ENCODE measurements at regions not wholly inside any gene's neighbourhood (a gene's known extent, or its start where the extent isn't known, plus 50 kb on each side); places are given as distances from the start of the nearest gene placed in this dataset.

- no peak for TF ChIP-seq ZNF530 (tag by site-specific recombination; IDR thresholded peaks at IDR 0.05; ENCODE audit: low read depth)
- TF ChIP-seq ZNF426 (tag by site-specific recombination; IDR thresholded peaks at IDR 0.05), result no peak
- no peak for TF ChIP-seq GFI1B (tag by site-specific recombination; IDR thresholded peaks at IDR 0.05)
- no peak for TF ChIP-seq ZNF561 (tag by site-specific recombination; IDR thresholded peaks at IDR 0.05; ENCODE audit: borderline replicate concordance)
- no peak for TF ChIP-seq ZNF146 (tag by site-specific recombination; IDR thresholded peaks at IDR 0.05)
- TF ChIP-seq OSR2 (tag by site-specific recombination; IDR thresholded peaks at IDR 0.05), result no peak
- no peak for TF ChIP-seq KLF7 (tag by site-specific recombination; IDR thresholded peaks at IDR 0.05; ENCODE audit: borderline replicate concordance)
- TF ChIP-seq MEIS1 (CRISPR knock-in tag; IDR thresholded peaks at IDR 0.05; ENCODE audit: borderline replicate concordance), result no peak
- no peak for TF ChIP-seq ZNF10 (tag by site-specific recombination; IDR thresholded peaks at IDR 0.05)
- no peak for TF ChIP-seq ZNF184 (tag by site-specific recombination; IDR thresholded peaks at IDR 0.05)
- TF ChIP-seq, protein P1, sequence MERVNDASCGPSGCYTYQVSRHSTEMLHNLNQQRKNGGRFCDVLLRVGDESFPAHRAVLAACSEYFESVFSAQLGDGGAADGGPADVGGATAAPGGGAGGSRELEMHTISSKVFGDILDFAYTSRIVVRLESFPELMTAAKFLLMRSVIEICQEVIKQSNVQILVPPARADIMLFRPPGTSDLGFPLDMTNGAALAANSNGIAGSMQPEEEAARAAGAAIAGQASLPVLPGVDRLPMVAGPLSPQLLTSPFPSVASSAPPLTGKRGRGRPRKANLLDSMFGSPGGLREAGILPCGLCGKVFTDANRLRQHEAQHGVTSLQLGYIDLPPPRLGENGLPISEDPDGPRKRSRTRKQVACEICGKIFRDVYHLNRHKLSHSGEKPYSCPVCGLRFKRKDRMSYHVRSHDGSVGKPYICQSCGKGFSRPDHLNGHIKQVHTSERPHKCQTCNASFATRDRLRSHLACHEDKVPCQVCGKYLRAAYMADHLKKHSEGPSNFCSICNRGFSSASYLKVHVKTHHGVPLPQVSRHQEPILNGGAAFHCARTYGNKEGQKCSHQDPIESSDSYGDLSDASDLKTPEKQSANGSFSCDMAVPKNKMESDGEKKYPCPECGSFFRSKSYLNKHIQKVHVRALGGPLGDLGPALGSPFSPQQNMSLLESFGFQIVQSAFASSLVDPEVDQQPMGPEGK (tag by site-specific recombination; IDR thresholded peaks at IDR 0.05), result no peak
- TF ChIP-seq, protein P2, sequence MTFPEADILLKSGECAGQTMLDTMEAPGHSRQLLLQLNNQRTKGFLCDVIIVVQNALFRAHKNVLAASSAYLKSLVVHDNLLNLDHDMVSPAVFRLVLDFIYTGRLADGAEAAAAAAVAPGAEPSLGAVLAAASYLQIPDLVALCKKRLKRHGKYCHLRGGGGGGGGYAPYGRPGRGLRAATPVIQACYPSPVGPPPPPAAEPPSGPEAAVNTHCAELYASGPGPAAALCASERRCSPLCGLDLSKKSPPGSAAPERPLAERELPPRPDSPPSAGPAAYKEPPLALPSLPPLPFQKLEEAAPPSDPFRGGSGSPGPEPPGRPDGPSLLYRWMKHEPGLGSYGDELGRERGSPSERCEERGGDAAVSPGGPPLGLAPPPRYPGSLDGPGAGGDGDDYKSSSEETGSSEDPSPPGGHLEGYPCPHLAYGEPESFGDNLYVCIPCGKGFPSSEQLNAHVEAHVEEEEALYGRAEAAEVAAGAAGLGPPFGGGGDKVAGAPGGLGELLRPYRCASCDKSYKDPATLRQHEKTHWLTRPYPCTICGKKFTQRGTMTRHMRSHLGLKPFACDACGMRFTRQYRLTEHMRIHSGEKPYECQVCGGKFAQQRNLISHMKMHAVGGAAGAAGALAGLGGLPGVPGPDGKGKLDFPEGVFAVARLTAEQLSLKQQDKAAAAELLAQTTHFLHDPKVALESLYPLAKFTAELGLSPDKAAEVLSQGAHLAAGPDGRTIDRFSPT (tag by site-specific recombination; IDR thresholded peaks at IDR 0.05), result no peak
- no peak for TF ChIP-seq ZNF777 (tag by site-specific recombination; IDR thresholded peaks at IDR 0.05; ENCODE audit: borderline replicate concordance)
- no peak for TF ChIP-seq ZNF658 (tag by site-specific recombination; IDR thresholded peaks at IDR 0.05)
- TF ChIP-seq, protein P3, sequence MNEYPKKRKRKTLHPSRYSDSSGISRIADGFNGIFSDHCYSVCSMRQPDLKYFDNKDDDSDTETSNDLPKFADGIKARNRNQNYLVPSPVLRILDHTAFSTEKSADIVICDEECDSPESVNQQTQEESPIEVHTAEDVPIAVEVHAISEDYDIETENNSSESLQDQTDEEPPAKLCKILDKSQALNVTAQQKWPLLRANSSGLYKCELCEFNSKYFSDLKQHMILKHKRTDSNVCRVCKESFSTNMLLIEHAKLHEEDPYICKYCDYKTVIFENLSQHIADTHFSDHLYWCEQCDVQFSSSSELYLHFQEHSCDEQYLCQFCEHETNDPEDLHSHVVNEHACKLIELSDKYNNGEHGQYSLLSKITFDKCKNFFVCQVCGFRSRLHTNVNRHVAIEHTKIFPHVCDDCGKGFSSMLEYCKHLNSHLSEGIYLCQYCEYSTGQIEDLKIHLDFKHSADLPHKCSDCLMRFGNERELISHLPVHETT (tag by site-specific recombination; IDR thresholded peaks at IDR 0.05), result no peak
- TF ChIP-seq ZNF202 (tag by site-specific recombination; IDR thresholded peaks at IDR 0.05; ENCODE audit: borderline replicate concordance), result no peak
- ChIA-PET POLR2A (no interaction called here), CTCF (no interaction called here)
Observed at GRCh38 chr4:189377569-189377968, 563.1 kb upstream of the FRG1 start.

DNA sequence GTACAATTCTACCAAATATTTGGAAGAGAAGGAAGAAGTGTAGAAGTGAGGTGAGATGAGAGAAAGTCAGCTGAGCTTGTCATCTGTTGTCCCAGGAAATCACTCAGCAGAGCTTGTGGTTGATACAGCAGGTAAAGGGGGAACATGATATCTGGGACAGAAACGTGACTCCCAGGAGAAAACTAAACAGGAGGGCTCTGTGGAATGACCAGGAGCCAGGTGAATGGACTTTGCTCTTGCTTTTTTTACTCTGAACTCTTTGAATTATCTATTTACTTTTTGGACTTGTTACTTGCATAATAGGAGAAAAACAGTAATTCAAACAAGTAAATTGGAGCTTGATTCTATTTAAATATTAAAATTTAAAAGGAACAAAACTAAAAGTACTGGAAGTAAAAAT, 555.6 kb upstream of the FRG1 start:
- ChIA-PET CTCF (no interaction called here), POLR2A (no interaction called here)
- H3K4me1 ChIP-seq (ENCODE audit: control insufficient read depth, insufficient read depth, low read length), result no peaks in the 10 kb centered on the region
- H3K36me3 ChIP-seq (ENCODE audit: control insufficient read depth in 2 of 2, insufficient read depth in 1 of 2, low read length in 2 of 2), result no peaks in the 10 kb centered on the region
- H3K9me3 ChIP-seq (ENCODE audit: control insufficient read depth, insufficient read depth, low read depth, low read length), result no peaks in the 10 kb centered on the region
- H3K4me3 ChIP-seq (ENCODE audit: low read depth, low read length), result no peak overlapping the region
- H3K27ac ChIP-seq (ENCODE audit: extremely low read depth, low read depth, low read length), result no peak overlapping the region
- TF ChIP-seq, protein P4, sequence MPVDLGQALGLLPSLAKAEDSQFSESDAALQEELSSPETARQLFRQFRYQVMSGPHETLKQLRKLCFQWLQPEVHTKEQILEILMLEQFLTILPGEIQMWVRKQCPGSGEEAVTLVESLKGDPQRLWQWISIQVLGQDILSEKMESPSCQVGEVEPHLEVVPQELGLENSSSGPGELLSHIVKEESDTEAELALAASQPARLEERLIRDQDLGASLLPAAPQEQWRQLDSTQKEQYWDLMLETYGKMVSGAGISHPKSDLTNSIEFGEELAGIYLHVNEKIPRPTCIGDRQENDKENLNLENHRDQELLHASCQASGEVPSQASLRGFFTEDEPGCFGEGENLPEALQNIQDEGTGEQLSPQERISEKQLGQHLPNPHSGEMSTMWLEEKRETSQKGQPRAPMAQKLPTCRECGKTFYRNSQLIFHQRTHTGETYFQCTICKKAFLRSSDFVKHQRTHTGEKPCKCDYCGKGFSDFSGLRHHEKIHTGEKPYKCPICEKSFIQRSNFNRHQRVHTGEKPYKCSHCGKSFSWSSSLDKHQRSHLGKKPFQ (tag by site-specific recombination; IDR thresholded peaks at IDR 0.05), result no peak
- TF ChIP-seq FEZF1 (tag by site-specific recombination; IDR thresholded peaks at IDR 0.05) (no peak), ZNF768 (tag by site-specific recombination; IDR thresholded peaks at IDR 0.05) (no peak), ZNF558 (tag by site-specific recombination; IDR thresholded peaks at IDR 0.05) (no peak), ZNF843 (tag by site-specific recombination; IDR thresholded peaks at IDR 0.05) (no peak), ZNF366 (tag by site-specific recombination; conservative IDR thresholded peaks at IDR 0.05) (no peak), ZNF664 (tag by site-specific recombination; IDR thresholded peaks at IDR 0.05) (no peak), ZNF184 (tag by site-specific recombination; IDR thresholded peaks at IDR 0.05) (no peak), ZSCAN16 (tag by site-specific recombination; IDR thresholded peaks at IDR 0.05) (no peak), ZNF133 (tag by site-specific recombination; IDR thresholded peaks at IDR 0.05) (no peak), MYNN (tag by site-specific recombination; IDR thresholded peaks at IDR 0.05; ENCODE audit: borderline replicate concordance) (no peak), ZNF837 (tag by site-specific recombination; IDR thresholded peaks at IDR 0.05) (no peak), ZNF433 (tag by site-specific recombination; IDR thresholded peaks at IDR 0.05; ENCODE audit: low read depth) (no peak), ZNF658 (tag by site-specific recombination; IDR thresholded peaks at IDR 0.05) (no peak), ZNF324 (tag by site-specific recombination; IDR thresholded peaks at IDR 0.05) (no peak)
- TF ChIP-seq, protein P5, sequence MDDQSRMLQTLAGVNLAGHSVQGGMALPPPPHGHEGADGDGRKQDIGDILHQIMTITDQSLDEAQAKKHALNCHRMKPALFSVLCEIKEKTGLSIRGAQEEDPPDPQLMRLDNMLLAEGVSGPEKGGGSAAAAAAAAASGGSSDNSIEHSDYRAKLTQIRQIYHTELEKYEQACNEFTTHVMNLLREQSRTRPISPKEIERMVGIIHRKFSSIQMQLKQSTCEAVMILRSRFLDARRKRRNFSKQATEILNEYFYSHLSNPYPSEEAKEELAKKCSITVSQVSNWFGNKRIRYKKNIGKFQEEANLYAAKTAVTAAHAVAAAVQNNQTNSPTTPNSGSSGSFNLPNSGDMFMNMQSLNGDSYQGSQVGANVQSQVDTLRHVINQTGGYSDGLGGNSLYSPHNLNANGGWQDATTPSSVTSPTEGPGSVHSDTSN (CRISPR knock-in tag; IDR thresholded peaks at IDR 0.05), result no peak

More at GRCh38 chr4:189377569-189377968, 563.1 kb upstream of the FRG1 start:
- no peaks in the 10 kb centered on the region for H3K9me3 ChIP-seq (ENCODE audit: control insufficient read depth, insufficient read depth, low read depth, low read length)
- no peaks in the 10 kb centered on the region for H3K4me1 ChIP-seq (ENCODE audit: control insufficient read depth, insufficient read depth, low read length)
- H3K36me3 ChIP-seq (ENCODE audit: control insufficient read depth in 2 of 2, insufficient read depth in 1 of 2, low read length in 2 of 2), result no peaks in the 10 kb centered on the region
- no peak overlapping the region for H3K27ac ChIP-seq (ENCODE audit: extremely low read depth, low read depth, low read length)
- H3K4me3 ChIP-seq (ENCODE audit: low read depth, low read length), result no peak overlapping the region
